IPS DF 6.9 (cell line): ENCODE measurements at regions not wholly inside any gene's neighbourhood (a gene's known extent, or its start where the extent isn't known, plus 50 kb on each side); places are given as distances from the start of the nearest gene placed in this dataset.
"Not testable (repeated sequence)": the region's sequence is repeated elsewhere in the genome, so short reads cannot be mapped to it uniquely, and the experiment has no call there.

Experiments used
- DNase-seq: peaks from one replicate; pipeline ENCODE4 v3.0.0-alpha.2; 2013; ENCODE audit warnings: low read depth, low spot score
- H3K27ac ChIP-seq: one replicate; pipeline ENCODE4 v1.5.1; 2013; ENCODE audit warnings: low read length, control low read depth
- H3K27me3 ChIP-seq: 2 replicates; pipeline ENCODE4 v1.6.1; 2013; ENCODE audit warnings: mild to moderate bottlenecking, low read length; ENCODE audit not compliant: control insufficient read depth, insufficient read depth
- H3K36me3 ChIP-seq: 2 replicates; pipeline ENCODE4 v1.6.1; 2013; ENCODE audit warnings: low read length; ENCODE audit not compliant: control insufficient read depth, insufficient read depth
- H3K4me1 ChIP-seq: 2 replicates; pipeline ENCODE4 v1.6.1; 2013; ENCODE audit warnings: low read length; ENCODE audit not compliant: control insufficient read depth, insufficient read depth
- H3K4me3 ChIP-seq: 2 replicates; pipeline ENCODE4 v1.5.1; 2013; ENCODE audit warnings: mild to moderate bottlenecking, low read length
- H3K9me3 ChIP-seq: 2 replicates; pipeline ENCODE4 v1.6.1; 2013; ENCODE audit warnings: low read length, inconsistent platforms; ENCODE audit not compliant: control insufficient read depth, insufficient read depth
- WGBS: extraction: QIAGEN DNeasy Blood & Tissue Kit; methylation state at CpG from one replicate; pipeline ENCODE4 v1.1.7; 2013; ENCODE audit warnings: mixed read lengths, missing lambda C conversion rate; ENCODE audit not compliant: insufficient read length, insufficient coverage; 5-methylcytosine and 5-hydroxymethylcytosine counted together

DNA sequence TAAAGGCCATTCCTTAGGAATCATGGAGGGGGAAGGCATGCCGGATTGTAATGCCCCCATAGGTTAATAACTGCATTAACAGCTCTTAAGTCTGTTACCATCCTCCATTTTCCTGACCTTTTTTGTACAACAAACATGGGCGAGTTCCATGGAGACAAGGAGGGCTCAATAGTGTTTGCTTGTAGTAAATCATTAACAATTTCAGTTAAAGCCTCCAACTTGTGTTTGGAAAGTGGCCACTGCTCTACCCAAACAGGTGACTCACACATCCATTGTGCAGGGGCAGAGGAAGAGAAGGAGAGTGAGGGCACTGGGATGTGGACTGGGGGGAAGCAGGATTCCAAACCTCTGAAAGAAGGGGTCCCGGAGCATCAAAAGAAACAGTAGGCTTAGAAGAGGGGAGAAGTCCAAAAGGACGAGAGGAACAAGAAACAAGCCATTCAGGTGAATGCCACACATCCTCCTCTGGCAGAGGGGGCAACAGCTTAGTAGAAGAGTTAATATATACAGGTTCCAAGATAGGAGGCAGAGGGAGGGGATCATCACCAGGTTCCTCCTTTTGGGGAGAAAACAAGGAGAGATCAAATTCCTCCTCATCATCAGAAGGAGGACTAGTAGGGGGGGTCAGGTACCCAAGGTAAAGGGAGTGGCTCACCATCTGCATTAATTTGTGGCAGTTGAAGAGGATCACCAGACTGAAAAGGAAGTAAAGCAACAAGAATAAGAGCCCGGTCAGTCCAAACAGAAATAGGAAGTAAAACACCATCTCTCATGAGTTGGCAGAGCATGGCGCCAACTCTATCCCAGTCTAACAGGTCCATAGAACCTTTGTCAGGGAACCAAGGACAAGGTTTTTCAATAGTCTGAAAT, 189.4 kb upstream of the RAI14 start:
- not testable (repeated sequence) for H3K4me1 ChIP-seq, H3K4me3 ChIP-seq, H3K27ac ChIP-seq, H3K36me3 ChIP-seq, H3K9me3 ChIP-seq, DNase-seq, H3K27me3 ChIP-seq
- no CpG with 5 or more reads among the region's 6 CpGs for WGBS

DNA sequence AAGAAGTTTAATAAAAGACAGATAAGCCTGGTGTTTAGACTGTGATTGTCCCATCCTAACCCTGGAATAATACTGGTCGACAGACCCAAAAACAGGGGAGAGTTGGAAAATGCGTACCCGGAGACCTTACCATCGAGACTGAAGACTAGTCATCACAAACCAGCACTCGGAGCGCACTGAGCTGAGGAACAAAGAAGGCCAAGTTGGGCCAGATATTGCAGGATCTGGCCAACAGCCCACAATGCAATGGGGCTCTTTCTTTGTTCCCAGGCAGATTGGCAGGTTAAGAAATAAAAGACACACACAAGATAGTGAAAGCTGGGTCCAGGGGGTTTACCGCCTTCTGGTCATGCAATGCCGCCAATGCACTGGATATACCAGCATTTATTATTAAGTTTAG, 188.7 kb upstream of the RAI14 start:
- Histone ChIP-seq H3K4me1 (no peaks in the 10 kb centered on the region), H3K4me3 (no peak overlapping the region), H3K9me3 (no peaks in the 10 kb centered on the region), H3K27ac (no peak overlapping the region), H3K36me3 (no peaks in the 10 kb centered on the region), H3K27me3 (no peaks in the 10 kb centered on the region)
- DNase-seq, result no peak
- no CpG with 5 or more reads among the region's 8 CpGs for WGBS

DNA sequence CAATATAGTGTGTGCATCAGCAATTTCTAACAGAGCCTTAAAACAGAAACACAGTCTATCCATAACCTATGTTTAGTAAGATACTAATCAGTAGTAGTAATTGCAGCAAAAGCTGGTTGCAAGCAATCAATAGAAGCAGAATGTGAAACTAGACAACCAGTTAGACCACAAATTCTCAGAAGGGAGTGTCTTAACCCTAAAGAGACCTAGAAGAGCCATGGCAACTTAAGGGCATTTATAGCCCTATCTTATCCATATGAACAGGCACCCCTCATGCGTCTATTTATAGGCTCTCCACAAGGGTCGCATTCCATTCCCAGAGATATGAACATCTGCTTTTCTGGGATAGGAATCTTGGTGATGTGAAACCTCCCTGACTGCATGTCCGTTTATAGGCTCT, 188.1 kb upstream of the RAI14 start:
- not testable (repeated sequence) for H3K4me3 ChIP-seq, H3K27me3 ChIP-seq, H3K36me3 ChIP-seq, H3K9me3 ChIP-seq, DNase-seq, H3K4me1 ChIP-seq, H3K27ac ChIP-seq
- no CpG with 5 or more reads among the region's 3 CpGs for WGBS

DNA sequence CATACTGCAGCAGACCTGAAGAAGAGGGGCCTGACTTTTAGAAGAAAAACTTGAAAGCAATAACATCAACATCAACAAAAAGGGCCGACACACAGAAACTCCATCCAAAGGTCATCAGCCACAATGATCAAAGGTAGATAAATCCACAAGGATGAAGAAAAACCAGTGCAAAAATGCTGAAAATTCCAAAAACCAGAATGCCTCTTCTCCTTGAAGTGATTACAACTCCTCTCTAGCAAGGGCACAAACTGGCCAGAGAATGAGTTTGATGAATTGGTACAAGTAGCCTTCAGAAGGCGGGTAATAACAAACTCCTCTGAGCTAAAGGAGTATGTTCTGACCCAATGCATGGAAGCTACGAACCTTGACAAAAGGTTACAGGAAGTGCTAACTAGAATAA, 186.2 kb upstream of the RAI14 start:
- H3K4me1 ChIP-seq, result no peaks in the 10 kb centered on the region; the same call in 1 of the 2 replicates

DNA sequence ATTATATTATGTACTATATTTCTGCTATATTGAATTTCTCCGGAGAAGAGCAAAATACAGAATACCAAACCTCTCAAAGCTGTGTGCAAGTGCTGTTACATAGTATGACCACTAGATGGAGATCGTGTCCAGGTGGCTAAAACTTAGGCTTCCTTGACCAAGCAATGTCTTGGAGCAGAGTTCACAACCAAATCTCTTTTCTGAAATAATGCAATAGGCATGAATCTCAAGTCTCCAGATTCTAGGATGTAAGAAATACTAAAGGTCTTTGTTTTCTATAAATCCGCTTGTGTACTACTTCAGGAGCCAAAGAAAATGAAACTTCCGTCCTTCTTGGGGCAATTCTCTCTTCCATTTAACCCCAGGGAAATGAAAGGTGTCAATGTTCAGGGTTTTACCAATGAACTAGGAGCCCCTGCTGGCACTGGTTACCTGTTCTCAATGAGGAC, 181.5 kb upstream of the RAI14 start:
- WGBS, result no CpG with 5 or more reads among the region's 4 CpGs
- Histone ChIP-seq H3K27ac (no peak overlapping the region), H3K36me3 (no peaks in the 10 kb centered on the region), H3K9me3 (no peaks in the 10 kb centered on the region), H3K4me3 (no peak overlapping the region), H3K4me1 (peaks cover 4% of the 10 kb centered on the region; the same call in 1 of the 2 replicates), H3K27me3 (no peaks in the 10 kb centered on the region)
- DNase-seq, result no peak

More for the DNA sequence above, 186.2 kb upstream of the RAI14 start:
- Histone ChIP-seq H3K27ac (no peak overlapping the region), H3K27me3 (no peaks in the 10 kb centered on the region), H3K4me3 (no peak overlapping the region), H3K9me3 (no peaks in the 10 kb centered on the region), H3K36me3 (no peaks in the 10 kb centered on the region)
- no CpG with 5 or more reads among the region's 3 CpGs for WGBS
- DNase-seq, result no peak

DNA sequence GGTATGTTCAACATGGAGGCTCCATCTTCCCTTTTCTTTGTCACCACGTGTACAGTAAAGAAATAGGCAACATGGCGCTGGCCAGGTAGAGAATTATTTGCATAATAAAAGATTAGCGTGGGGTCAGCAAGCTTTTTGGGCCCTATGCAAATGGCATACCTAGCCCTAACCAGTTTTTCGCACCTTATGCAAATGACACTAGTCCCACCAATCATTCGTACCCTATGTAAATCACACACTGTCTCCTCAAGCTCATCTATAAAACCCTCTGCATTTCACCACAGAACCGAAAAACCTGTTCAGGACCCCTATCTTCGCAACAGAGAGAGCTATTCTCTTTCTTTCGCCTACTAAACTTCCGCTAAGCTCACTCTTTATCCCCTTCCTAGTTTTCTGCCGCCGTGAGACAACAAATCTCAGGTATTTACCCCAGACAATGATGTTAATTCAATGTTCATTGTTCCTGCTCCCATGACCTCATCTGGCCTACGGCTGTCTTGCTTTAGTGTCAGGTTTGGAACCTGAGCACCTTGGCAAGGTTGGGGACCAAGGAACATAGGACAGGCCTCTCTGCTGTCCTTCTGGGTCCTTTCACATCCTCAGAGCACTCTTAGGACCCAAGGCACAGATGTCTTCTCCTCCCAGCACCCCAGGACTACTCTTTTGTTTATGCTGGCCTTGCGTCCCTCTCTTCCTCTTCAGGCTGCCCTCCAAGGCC, 180.7 kb upstream of the RAI14 start:
- Histone ChIP-seq H3K27ac (peak overlapping the region; percentile 18), H3K27me3 (no peaks in the 10 kb centered on the region), H3K36me3 (no peaks in the 10 kb centered on the region), H3K4me3 (no peak overlapping the region), H3K4me1 (peaks cover 4% of the 10 kb centered on the region; the same call in 1 of the 2 replicates), H3K9me3 (no peaks in the 10 kb centered on the region)
- peak; percentile 86 for DNase-seq
- whole genome bisulfite sequencing, result no CpG with 5 or more reads among the region's 13 CpGs

DNA sequence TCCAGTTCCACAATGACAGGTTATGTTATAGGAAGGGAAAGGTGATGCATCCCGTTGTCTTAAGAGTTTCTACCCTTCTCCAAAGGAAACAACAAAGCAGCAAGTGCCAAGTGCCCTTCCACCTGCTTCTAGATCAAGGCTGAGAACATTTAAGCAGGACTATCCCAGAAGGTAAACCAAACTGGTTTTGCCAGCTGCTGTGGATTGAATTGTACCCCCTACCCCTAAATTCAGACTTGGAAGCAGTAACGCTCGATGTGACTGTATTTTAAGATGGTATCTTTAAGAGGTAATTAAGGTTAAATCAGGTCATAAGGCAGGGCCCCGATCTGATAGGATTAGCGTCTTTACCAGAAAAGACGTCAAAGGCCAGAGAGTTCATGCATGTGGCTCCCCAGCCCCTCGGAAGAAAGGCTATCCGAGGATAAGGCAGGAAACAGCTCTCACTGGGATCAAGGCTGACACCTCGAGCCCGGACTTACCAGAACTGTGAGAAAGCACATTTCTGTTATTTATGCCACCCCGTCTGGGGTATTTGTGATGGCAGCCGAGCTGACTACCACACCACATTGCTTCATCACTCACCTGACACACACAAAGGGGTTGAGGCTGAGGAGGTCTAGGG, 179.1 kb upstream of the RAI14 start:
- Histone ChIP-seq H3K27me3 (no peaks in the 10 kb centered on the region), H3K4me3 (no peak overlapping the region), H3K9me3 (no peaks in the 10 kb centered on the region), H3K4me1 (peaks cover 4% of the 10 kb centered on the region; the same call in 1 of the 2 replicates), H3K27ac (no peak overlapping the region), H3K36me3 (no peaks in the 10 kb centered on the region)
- DNase-seq, result no peak
- WGBS, result no CpG with 5 or more reads among the region's 12 CpGs

DNA sequence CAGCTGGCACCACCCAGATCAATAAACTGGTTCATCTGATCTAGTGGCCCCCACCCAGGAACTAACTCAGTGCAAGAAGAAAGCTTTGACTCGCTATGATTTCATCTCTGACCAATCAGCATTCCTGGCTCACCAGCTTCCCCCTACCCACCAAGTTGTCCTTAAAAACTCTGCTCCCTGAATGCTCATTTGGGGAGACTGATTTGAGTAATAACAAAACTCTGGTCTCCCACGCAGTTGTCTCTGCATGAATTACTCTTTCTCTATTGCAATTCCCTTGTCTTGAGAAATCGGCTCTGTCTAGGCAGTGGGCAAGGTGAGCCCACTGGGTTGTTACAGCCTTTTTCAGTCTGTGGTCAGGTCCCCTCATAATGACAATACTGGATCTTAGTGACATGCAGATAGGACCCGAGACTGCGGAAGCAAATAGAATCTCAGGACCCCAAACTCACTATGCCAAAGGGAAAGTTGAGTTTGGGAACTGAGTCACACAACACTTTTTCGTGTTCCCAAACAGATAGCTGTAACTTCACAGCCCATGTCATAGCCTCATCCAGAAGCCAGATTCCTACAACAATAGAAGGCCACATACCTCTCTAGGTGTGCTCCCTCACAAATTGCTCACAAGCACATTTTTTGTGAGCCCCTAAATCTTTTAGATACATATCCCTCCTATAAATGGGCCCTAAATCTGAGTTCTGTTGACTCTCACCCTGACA, 175.2 kb upstream of the RAI14 start:
- H3K36me3 ChIP-seq, result no peaks in the 10 kb centered on the region
- H3K27ac ChIP-seq, result no peak overlapping the region
- H3K27me3 ChIP-seq, result no peaks in the 10 kb centered on the region
- H3K4me1 ChIP-seq, result peaks cover 2% of the 10 kb centered on the region
- H3K9me3 ChIP-seq, result no peaks in the 10 kb centered on the region
- no peak overlapping the region for H3K4me3 ChIP-seq
- no peak for DNase-seq
- WGBS, result no CpG with 5 or more reads among the region's 6 CpGs

DNA sequence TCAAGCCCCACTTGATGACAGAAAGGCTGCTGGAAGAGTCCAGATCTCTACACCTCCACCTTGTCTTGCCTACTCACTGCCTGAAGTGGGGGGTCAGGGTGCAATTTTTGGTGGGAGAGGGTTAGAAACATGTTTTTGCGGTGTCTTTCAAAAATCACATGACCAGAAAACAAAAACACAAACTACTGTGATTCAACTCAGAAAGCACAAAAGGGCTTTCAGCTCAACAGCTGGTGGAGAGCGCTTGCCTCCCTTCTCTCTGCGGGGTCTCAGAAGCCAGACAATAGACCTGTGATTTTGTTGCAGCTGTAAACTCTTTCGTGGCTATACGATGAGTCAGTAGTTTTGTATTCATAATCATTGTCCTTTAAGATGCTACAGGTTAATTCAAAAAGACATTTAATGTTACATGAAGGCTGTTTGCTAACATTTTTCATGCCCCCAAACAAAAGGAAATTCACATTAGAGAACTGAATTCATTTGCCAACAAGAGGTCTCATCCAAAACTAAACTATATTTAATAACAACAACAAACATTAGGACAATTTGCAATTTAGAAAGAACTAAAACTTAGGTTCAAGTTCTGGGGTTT, 172.6 kb upstream of the RAI14 start:
- no peaks in the 10 kb centered on the region for H3K36me3 ChIP-seq
- no peaks in the 10 kb centered on the region for H3K27me3 ChIP-seq
- no peak overlapping the region for H3K27ac ChIP-seq
- no CpG with 5 or more reads among the region's 5 CpGs for WGBS
- peaks cover 2% of the 10 kb centered on the region for H3K4me1 ChIP-seq
- H3K4me3 ChIP-seq, result no peak overlapping the region
- H3K9me3 ChIP-seq, result no peaks in the 10 kb centered on the region
- no peak for DNase-seq
